Lower leg skin (tissue), 3 donors: ENCODE measurements at regions not wholly inside any gene's neighbourhood (a gene's known extent, or its start where the extent isn't known, plus 50 kb on each side); places are given as distances from the start of the nearest gene placed in this dataset.

Experiments used
- CTCF ChIP-seq, 3 donors: fragments of 450-650 bp; IDR thresholded peaks; one replicate each; pipeline ENCODE4 v1.5.1; 2016; ENCODE audit warnings: antibody characterized with exemption in 3 of 3, mild to moderate bottlenecking in 3 of 3, moderate library complexity in 2 of 3
- POLR2A ChIP-seq, 2 donors: fragments of 450-650 bp; IDR thresholded peaks; one replicate each; pipeline ENCODE4 v1.6.1; 2016 to 2017; ENCODE audit warnings: antibody characterized with exemption in 2 of 2, mild to moderate bottlenecking in 1 of 2, moderate library complexity in 1 of 2

GRCh38 chr2:239876271-239876947 is 148.7 kb downstream of the NDUFA10 start:
- TF ChIP-seq CTCF (IDR thresholded peaks at IDR 0.05) (no peak), POLR2A (IDR thresholded peaks at IDR 0.05) (no peak)
